UCSD-AML1 (cell line): ENCODE measurements at regions not wholly inside any gene's neighbourhood (a gene's known extent, or its start where the extent isn't known, plus 50 kb on each side); places are given as distances from the start of the nearest gene placed in this dataset.
A peak's percentile ranks its signal among the peaks of the same experiment; 100 is the strongest.
"Not testable (repeated sequence)": the region's sequence is repeated elsewhere in the genome, so short reads cannot be mapped to it uniquely, and the experiment has no call there.

Experiments
- DNase-seq: peaks from one replicate; lab custom pipeline; 2025; ENCODE audit not compliant: unreplicated experiment; lab: John Stamatoyannopoulos, UW

GRCh38 chr12:84502907-84503787, 409.5 kb downstream of the SLC6A15 start:
- DNase-seq: peak; percentile 12

GRCh38 chr12:84502180-84502860, 410.3 kb downstream of the SLC6A15 start:
- DNase-seq: no peak

GRCh38 chr12:84497819-84498218, 414.8 kb downstream of the SLC6A15 start:
- no peak for DNase-seq

GRCh38 chr12:84495711-84496110, 416.9 kb downstream of the SLC6A15 start:
- no peak for DNase-seq

GRCh38 chr12:84492351-84492883, 420.2 kb downstream of the SLC6A15 start:
- DNase-seq: no peak

- DNase-seq: no peak
Observed at GRCh38 chr12:84484798-84485197, 427.8 kb downstream of the SLC6A15 start.

GRCh38 chr12:84480803-84481202, 431.8 kb downstream of the SLC6A15 start:
- DNase-seq: no peak

GRCh38 chr12:84470361-84470760, 442.2 kb downstream of the SLC6A15 start:
- DNase-seq: no peak

GRCh38 chr12:84464616-84465015, 448.0 kb downstream of the SLC6A15 start:
- DNase-seq: no peak

- no peak for DNase-seq
Observed at GRCh38 chr12:84463741-84464495, 448.7 kb downstream of the SLC6A15 start.

GRCh38 chr12:84455598-84455997, 457.0 kb downstream of the SLC6A15 start:
- DNase-seq: no peak

GRCh38 chr12:84446478-84446877, 466.1 kb downstream of the SLC6A15 start:
- DNase-seq: not testable (repeated sequence)

GRCh38 chr12:84436134-84436533, 476.5 kb downstream of the SLC6A15 start:
- DNase-seq: no peak

GRCh38 chr12:84435682-84436081, 476.9 kb downstream of the SLC6A15 start:
- DNase-seq: no peak

- DNase-seq: no peak
Observed at GRCh38 chr12:84422340-84422739, 490.3 kb downstream of the SLC6A15 start.

- DNase-seq: no peak
Observed at GRCh38 chr12:84421103-84421502, 491.5 kb downstream of the SLC6A15 start.

GRCh38 chr12:84416626-84417025, 496.0 kb downstream of the SLC6A15 start:
- DNase-seq: no peak

- no peak for DNase-seq
Observed at GRCh38 chr12:84415946-84416345, 496.7 kb downstream of the SLC6A15 start.

- no peak for DNase-seq
Observed at GRCh38 chr12:84413656-84414055, 498.9 kb downstream of the SLC6A15 start.

GRCh38 chr12:84412226-84412625, 500.4 kb downstream of the SLC6A15 start:
- DNase-seq: no peak

- no peak for DNase-seq
Observed at GRCh38 chr12:84411031-84411430, 501.6 kb downstream of the SLC6A15 start.
